ENCODE measurements at regions not wholly inside any gene's neighbourhood (a gene's known extent, or its start where the extent isn't known, plus 50 kb on each side); places are given as distances from the start of the nearest gene placed in this dataset.

DNA sequence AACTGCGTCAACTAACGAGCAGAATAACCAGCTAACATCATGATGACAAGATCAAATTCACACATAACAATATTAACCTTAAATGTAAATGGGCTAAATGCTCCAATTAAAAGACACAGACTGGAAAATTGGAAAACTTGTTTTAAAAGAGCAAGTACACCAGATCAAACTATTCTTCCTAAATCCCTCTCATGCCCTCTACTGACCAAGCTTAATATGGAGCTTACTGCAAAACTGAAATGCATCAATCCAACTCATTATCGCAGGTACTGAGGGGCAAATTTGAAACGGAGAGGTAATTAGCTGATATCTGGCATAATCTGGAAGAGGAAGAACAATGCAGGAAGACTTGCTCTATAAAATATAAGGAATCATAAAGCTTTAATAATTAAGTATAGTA, 1223.8 kb downstream of the NXPH1 start:
- TF ChIP-seq, protein P1, sequence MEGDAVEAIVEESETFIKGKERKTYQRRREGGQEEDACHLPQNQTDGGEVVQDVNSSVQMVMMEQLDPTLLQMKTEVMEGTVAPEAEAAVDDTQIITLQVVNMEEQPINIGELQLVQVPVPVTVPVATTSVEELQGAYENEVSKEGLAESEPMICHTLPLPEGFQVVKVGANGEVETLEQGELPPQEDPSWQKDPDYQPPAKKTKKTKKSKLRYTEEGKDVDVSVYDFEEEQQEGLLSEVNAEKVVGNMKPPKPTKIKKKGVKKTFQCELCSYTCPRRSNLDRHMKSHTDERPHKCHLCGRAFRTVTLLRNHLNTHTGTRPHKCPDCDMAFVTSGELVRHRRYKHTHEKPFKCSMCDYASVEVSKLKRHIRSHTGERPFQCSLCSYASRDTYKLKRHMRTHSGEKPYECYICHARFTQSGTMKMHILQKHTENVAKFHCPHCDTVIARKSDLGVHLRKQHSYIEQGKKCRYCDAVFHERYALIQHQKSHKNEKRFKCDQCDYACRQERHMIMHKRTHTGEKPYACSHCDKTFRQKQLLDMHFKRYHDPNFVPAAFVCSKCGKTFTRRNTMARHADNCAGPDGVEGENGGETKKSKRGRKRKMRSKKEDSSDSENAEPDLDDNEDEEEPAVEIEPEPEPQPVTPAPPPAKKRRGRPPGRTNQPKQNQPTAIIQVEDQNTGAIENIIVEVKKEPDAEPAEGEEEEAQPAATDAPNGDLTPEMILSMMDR (IDR thresholded peaks at IDR 0.05), result no peak
- no peak for TF ChIP-seq POLR2A (IDR thresholded peaks at IDR 0.05)
